Neural cell (in vitro differentiated cells): ENCODE measurements at regions not wholly inside any gene's neighbourhood (a gene's known extent, or its start where the extent isn't known, plus 50 kb on each side); places are given as distances from the start of the nearest gene placed in this dataset.

Experiments
- H2AFZ ChIP-seq: fragments of 200-600, 300-800 bp; sonication (generic), shearing (Covaris generic); 2 replicates; pipeline ENCODE4 v1.6.0; 2014; ENCODE audit warnings: low read depth, mild to moderate bottlenecking, antibody characterized with exemption, low read length, moderate library complexity
- H3F3A ChIP-seq: fragments of 200-600 bp; shearing (Covaris generic); 2 replicates; pipeline ENCODE4 v1.6.1; 2016; ENCODE audit warnings: mild to moderate bottlenecking, moderate library complexity, mixed read lengths, antibody characterized with exemption, low read length; ENCODE audit not compliant: insufficient read depth, poor library complexity, severe bottlenecking
- H3K27ac ChIP-seq: fragments of 200-600, 300-800 bp; sonication (generic), shearing (Covaris generic); 2 replicates; pipeline ENCODE4 v1.5.1; 2014; ENCODE audit warnings: mild to moderate bottlenecking, low read length, moderate library complexity
- H3K27me3 ChIP-seq: fragments of 300-800, 200-600 bp; sonication (generic), shearing (Covaris generic); 2 replicates; pipeline ENCODE4 v1.6.0; 2014; ENCODE audit warnings: mild to moderate bottlenecking, low read depth, low read length, moderate library complexity; ENCODE audit not compliant: insufficient read depth
- H3K36me3 ChIP-seq: fragments of 300-800, 200-600 bp; sonication (generic), shearing (Covaris generic); 2 replicates; pipeline ENCODE4 v1.5.1; 2014; ENCODE audit warnings: mild to moderate bottlenecking, antibody characterized with exemption, low read length, moderate library complexity; ENCODE audit not compliant: insufficient read depth
- H3K4me2 ChIP-seq: fragments of 300-800, 200-600 bp; sonication (generic), shearing (Covaris generic); 2 replicates; pipeline ENCODE4 v1.6.0; 2014; ENCODE audit warnings: mild to moderate bottlenecking, low read length
- H3K4me3 ChIP-seq: fragments of 300-800, 200-600 bp; sonication (generic), shearing (Covaris generic); 2 replicates; pipeline ENCODE4 v1.5.1; 2014; ENCODE audit warnings: mild to moderate bottlenecking, low read length, moderate library complexity
- H3K79me2 ChIP-seq: fragments of 200-600 bp; shearing (Covaris generic); replicated peaks from 2 replicates; pipeline ENCODE4 v1.6.0; 2014; ENCODE audit warnings: mild to moderate bottlenecking, low read length, moderate library complexity; ENCODE audit not compliant: insufficient read depth
- H3K9ac ChIP-seq: fragments of 300-800, 200-600 bp; sonication (generic), shearing (Covaris generic); 2 replicates; pipeline ENCODE4 v1.6.1; 2016; ENCODE audit warnings: mild to moderate bottlenecking, low read length, mixed read lengths
- H3K9me2 ChIP-seq: fragments of 200-600 bp; shearing (Covaris generic); 2 replicates; pipeline ENCODE4 v1.6.1; 2016; ENCODE audit warnings: mild to moderate bottlenecking, low read length, mixed read lengths; ENCODE audit not compliant: insufficient read depth
- H3K9me3 ChIP-seq: fragments of 200-600, 300-800 bp; sonication (generic), shearing (Covaris generic); 2 replicates; pipeline ENCODE4 v1.6.1; 2016; ENCODE audit warnings: mild to moderate bottlenecking, mixed run types, low read length, moderate library complexity, mixed read lengths
- H4K20me1 ChIP-seq: fragments of 200-600 bp; shearing (Covaris generic); 2 replicates; pipeline ENCODE4 v1.6.1; 2016; ENCODE audit warnings: mild to moderate bottlenecking, mixed run types; ENCODE audit not compliant: insufficient read depth
- CTCF ChIP-seq: fragments of 450-650 bp; IDR thresholded peaks from 2 replicates; pipeline ENCODE4 v1.5.1; 2014; ENCODE audit warnings: antibody characterized with exemption, mild to moderate bottlenecking, moderate library complexity; ENCODE audit not compliant: poor library complexity, severe bottlenecking
- EP300 ChIP-seq: fragments of 450-650 bp; conservative IDR thresholded peaks from 2 replicates; pipeline ENCODE4 v1.6.1; 2014; ENCODE audit warnings: antibody characterized with exemption, mild to moderate bottlenecking, moderate library complexity; ENCODE audit not compliant: poor library complexity, severe bottlenecking
- EZH2 ChIP-seq: fragments of 200-600, 300-800 bp; shearing (Covaris generic), sonication (generic); IDR thresholded peaks from 2 replicates; pipeline ENCODE4 v1.6.1; 2014; ENCODE audit warnings: antibody characterized with exemption, low read length, borderline replicate concordance, mild to moderate bottlenecking; ENCODE audit not compliant: insufficient read depth, poor library complexity, severe bottlenecking
- MXI1 ChIP-seq: fragments of 450-650 bp; conservative IDR thresholded peaks from 2 replicates; pipeline ENCODE4 v1.6.1; 2014; ENCODE audit warnings: antibody characterized with exemption, mild to moderate bottlenecking; ENCODE audit not compliant: poor library complexity, severe bottlenecking
- POLR2AphosphoS5 ChIP-seq: IDR thresholded peaks from 2 replicates; pipeline ENCODE4 v1.6.1; 2012
- RAD21 ChIP-seq: fragments of 450-650 bp; conservative IDR thresholded peaks from 2 replicates; pipeline ENCODE4 v1.6.1; 2014; ENCODE audit warnings: antibody characterized with exemption, mild to moderate bottlenecking, moderate library complexity
- REST ChIP-seq: IDR thresholded peaks from 2 replicates; pipeline ENCODE4 v1.6.1; 2012; ENCODE audit warnings: borderline replicate concordance
- SMC3 ChIP-seq: fragments of 450-650 bp; conservative IDR thresholded peaks from 2 replicates; pipeline ENCODE4 v1.6.1; 2014; ENCODE audit warnings: antibody characterized with exemption, mild to moderate bottlenecking, moderate library complexity; ENCODE audit not compliant: poor library complexity
- TAF1 ChIP-seq: IDR thresholded peaks from 2 replicates; pipeline ENCODE4 v1.6.1; 2012; ENCODE audit warnings: low read depth

- no peaks in the 10 kb centered on the region for H3K79me2 ChIP-seq
- H4K20me1 ChIP-seq: no peaks in the 10 kb centered on the region
- no peaks in the 10 kb centered on the region for H3K9me2 ChIP-seq
- H3F3A ChIP-seq: no peaks in the 10 kb centered on the region
- H2AFZ ChIP-seq: no peak overlapping the region
- no peaks in the 10 kb centered on the region for H3K9me3 ChIP-seq
- no peaks in the 10 kb centered on the region for H3K27me3 ChIP-seq
- no peak for TF ChIP-seq REST
- no peak for TF ChIP-seq EZH2
- TF ChIP-seq MXI1: no peak
- TF ChIP-seq CTCF: no peak
- no peak for TF ChIP-seq POLR2AphosphoS5
- TF ChIP-seq RAD21: no peak
- TF ChIP-seq SMC3: no peak
- TF ChIP-seq TAF1: no peak
- no peak for TF ChIP-seq EP300
- no peaks in the 10 kb centered on the region for H3K36me3 ChIP-seq
- H3K4me3 ChIP-seq: no peak overlapping the region
- no peak overlapping the region for H3K4me2 ChIP-seq
- H3K27ac ChIP-seq: no peak overlapping the region
- no peak overlapping the region for H3K9ac ChIP-seq
Observed at GRCh38 chr7:81321949-81322348, 403.1 kb upstream of the SEMA3C start.

GRCh38 chr7:81317741-81318140, 398.9 kb upstream of the SEMA3C start:
- TF ChIP-seq EZH2: no peak
- no peak for TF ChIP-seq MXI1
- no peak for TF ChIP-seq RAD21
- TF ChIP-seq CTCF: no peak
- no peak for TF ChIP-seq TAF1
- TF ChIP-seq EP300: no peak
- no peak for TF ChIP-seq SMC3
- no peak for TF ChIP-seq REST
- TF ChIP-seq POLR2AphosphoS5: no peak
- Histone ChIP-seq H3K9me3 (no peaks in the 10 kb centered on the region), H3K9ac (no peak overlapping the region), H3F3A (no peaks in the 10 kb centered on the region), H2AFZ (no peak overlapping the region), H3K4me2 (no peak overlapping the region), H4K20me1 (no peaks in the 10 kb centered on the region), H3K79me2 (no peaks in the 10 kb centered on the region), H3K4me3 (no peak overlapping the region), H3K9me2 (no peaks in the 10 kb centered on the region), H3K27ac (no peak overlapping the region), H3K36me3 (no peaks in the 10 kb centered on the region), H3K27me3 (no peaks in the 10 kb centered on the region)
